ENCODE measurements at regions not wholly inside any gene's neighbourhood (a gene's known extent, or its start where the extent isn't known, plus 50 kb on each side); places are given as distances from the start of the nearest gene placed in this dataset.

DNA sequence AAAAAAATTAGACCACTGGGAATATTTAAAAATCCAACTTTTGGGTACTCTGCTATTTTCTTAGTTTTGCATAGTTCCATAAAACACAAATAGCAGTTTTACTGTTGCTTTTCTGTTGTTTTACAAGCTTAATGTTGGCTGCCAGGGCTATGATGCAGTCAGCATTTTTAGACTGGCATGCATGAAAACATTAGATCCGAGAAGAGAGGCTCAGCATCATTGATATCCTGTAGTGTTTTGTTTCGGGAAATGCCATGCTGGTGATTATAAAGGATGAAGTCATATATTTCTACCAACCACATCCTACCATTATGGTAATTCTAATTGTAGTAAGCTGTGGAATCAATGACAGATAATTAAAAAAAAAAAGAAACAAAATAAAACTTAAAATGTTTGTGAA lies 104.6 kb downstream of the MBL2 start:
- Histone ChIP-seq H3K27me3 (no peaks in the 10 kb centered on the region), H3K27ac (no peak overlapping the region), H3K4me3 (no peak overlapping the region), H3K9me3 (no peaks in the 10 kb centered on the region), H3K4me1 (no peaks in the 10 kb centered on the region), H3K36me3 (replicated peaks in 1 of 2; ENCODE audit: insufficient read depth in 1 of 2, low read depth in 2 of 2) (no peaks in the 10 kb centered on the region)
- DNase-seq: no peak
- WGBS, 2 donors: 48 to 59% methylated on average over 2 of the region's 2 CpGs
- intact Hi-C loops (cut with DNase I): no loop called here
- ATAC-seq: no peak
- TF ChIP-seq CTCF (IDR thresholded peaks at IDR 0.05) (no peak), POLR2A (IDR thresholded peaks at IDR 0.05) (no peak)

DNA sequence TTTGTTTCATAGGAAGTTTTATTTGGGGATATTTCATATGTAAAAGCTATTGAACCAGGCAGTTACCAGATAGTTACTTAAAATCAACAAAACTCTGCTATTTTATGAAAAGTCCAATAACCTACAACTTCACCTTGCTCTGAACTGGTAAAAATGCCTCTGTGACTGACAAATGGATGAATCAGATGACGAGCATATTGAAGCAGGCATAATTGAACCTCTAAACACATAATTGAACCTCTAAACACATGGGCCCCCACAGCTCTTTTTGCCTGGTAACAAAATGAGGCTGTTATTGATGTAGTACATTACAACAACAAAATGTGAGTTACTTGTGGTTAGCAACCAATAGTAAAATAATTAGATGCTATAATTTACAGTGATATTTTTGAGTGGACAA lies 99.7 kb downstream of the MBL2 start:
- H3K4me3 ChIP-seq: no peak overlapping the region
- H3K9me3 ChIP-seq: no peaks in the 10 kb centered on the region
- DNase-seq (no peak), ATAC-seq (no peak)
- 42 to 62% methylated on average over 1 of the region's 1 CpG for whole genome bisulfite sequencing, 2 donors
- no peaks in the 10 kb centered on the region for H3K36me3 ChIP-seq (replicated peaks in 1 of 2; ENCODE audit: insufficient read depth in 1 of 2, low read depth in 2 of 2)
- H3K4me1 ChIP-seq: no peaks in the 10 kb centered on the region
- no peak overlapping the region for H3K27ac ChIP-seq
- TF ChIP-seq CTCF (IDR thresholded peaks at IDR 0.05) (no peak), POLR2A (IDR thresholded peaks at IDR 0.05) (no peak)
- no peaks in the 10 kb centered on the region for H3K27me3 ChIP-seq
- intact Hi-C loops (cut with DNase I): no loop called here

DNA sequence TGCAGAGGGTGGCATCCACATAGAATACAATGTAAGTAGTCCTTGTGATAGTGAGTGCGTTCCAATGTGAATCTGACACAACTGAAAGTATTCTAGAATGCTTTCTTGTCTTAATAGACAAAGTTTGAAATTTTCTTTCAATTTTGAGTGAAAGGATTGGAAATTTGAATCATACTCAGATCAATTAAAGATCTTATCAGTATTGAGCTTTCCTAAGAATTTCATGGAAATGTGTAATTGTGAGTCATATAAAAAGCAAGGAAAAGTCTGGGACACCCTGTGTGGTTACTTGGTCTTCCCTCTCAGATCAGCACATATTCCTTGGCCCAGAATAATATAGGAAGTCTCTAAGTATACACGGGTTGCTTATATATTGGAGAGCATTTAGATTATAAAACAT lies 99.1 kb downstream of the MBL2 start:
- no peak for DNase-seq
- WGBS, 2 donors: 77 to 84% methylated on average over 2 of the region's 2 CpGs
- intact Hi-C loops (cut with DNase I): no loop called here
- no peak for ATAC-seq
- H3K4me3 ChIP-seq: no peak overlapping the region
- H3K36me3 ChIP-seq (replicated peaks in 1 of 2; ENCODE audit: insufficient read depth in 1 of 2, low read depth in 2 of 2): no peaks in the 10 kb centered on the region
- TF ChIP-seq CTCF (IDR thresholded peaks at IDR 0.05): no peak
- TF ChIP-seq POLR2A (IDR thresholded peaks at IDR 0.05): no peak
- no peak overlapping the region for H3K27ac ChIP-seq
- no peaks in the 10 kb centered on the region for H3K9me3 ChIP-seq
- no peaks in the 10 kb centered on the region for H3K27me3 ChIP-seq
- H3K4me1 ChIP-seq: no peaks in the 10 kb centered on the region

DNA sequence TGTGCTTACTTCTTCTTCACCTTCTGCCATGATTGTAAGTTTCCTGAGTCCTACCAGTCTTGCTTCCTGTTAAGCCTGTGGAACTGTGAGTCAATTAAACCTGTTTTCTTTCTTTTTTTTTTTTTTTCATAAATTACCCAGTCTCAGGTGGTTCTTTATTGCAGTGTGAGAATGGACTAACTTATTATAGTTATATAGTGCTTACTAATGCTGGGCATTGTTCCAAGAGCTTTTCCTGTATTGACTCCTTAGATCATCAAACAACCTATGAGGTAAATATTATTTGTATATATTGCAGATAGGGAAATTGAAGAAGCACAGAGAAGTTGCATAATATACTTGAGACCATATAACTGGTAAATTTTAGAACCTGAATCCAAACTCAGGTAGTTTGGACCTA lies 98.1 kb downstream of the MBL2 start:
- ATAC-seq: no peak
- TF ChIP-seq CTCF (IDR thresholded peaks at IDR 0.05) (no peak), POLR2A (IDR thresholded peaks at IDR 0.05) (no peak)
- intact Hi-C loops (cut with DNase I): no loop called here

GRCh38 chr10:52677086-52677485 lies 95.5 kb downstream of the MBL2 start:
- DNase-seq (no peak), ATAC-seq (no peak)
- Histone ChIP-seq H3K4me3 (no peak overlapping the region), H3K4me1 (no peaks in the 10 kb centered on the region), H3K36me3 (replicated peaks in 1 of 2; ENCODE audit: insufficient read depth in 1 of 2, low read depth in 2 of 2) (no peaks in the 10 kb centered on the region), H3K9me3 (no peaks in the 10 kb centered on the region), H3K27me3 (no peaks in the 10 kb centered on the region), H3K27ac (no peak overlapping the region)
- 55 to 69% methylated on average over 1 of the region's 1 CpG for WGBS, 2 donors
- TF ChIP-seq POLR2A (IDR thresholded peaks at IDR 0.05) (no peak), CTCF (IDR thresholded peaks at IDR 0.05) (no peak)
- intact Hi-C loops (cut with DNase I): no loop called here

More for the DNA sequence above, 98.1 kb downstream of the MBL2 start:
- Histone ChIP-seq H3K27ac (no peak overlapping the region), H3K9me3 (no peaks in the 10 kb centered on the region), H3K4me3 (no peak overlapping the region), H3K36me3 (replicated peaks in 1 of 2; ENCODE audit: insufficient read depth in 1 of 2, low read depth in 2 of 2) (no peaks in the 10 kb centered on the region), H3K27me3 (no peaks in the 10 kb centered on the region), H3K4me1 (no peaks in the 10 kb centered on the region)
- DNase-seq: no peak
